ENCODE measurements at regions not wholly inside any gene's neighbourhood (a gene's known extent, or its start where the extent isn't known, plus 50 kb on each side); places are given as distances from the start of the nearest gene placed in this dataset.

DNA sequence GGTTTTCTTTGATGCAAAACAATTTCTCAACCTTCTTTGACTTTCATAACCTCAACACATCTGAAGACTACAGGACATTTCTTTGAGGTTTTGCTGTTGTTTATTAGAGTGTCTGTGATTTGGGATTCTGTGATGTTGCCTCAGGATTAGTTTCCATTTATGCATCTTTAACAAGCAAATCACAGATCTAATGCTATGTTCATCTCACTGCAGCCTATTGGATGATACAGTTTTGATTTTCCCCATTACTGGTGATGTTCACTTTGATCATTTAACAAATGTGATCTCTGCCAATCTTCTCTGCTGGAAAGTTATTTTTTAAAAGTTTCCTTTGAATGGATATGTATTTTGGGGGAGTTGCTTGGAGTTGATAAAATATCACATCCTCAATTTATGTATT is 624.9 kb upstream of the HS3ST1 start:
- no peak overlapping the region for H3K4me3 ChIP-seq (ENCODE audit: low read length)
- H3K27ac ChIP-seq (ENCODE audit: low read length), result no peak overlapping the region
- no peaks in the 10 kb centered on the region for H4K20me1 ChIP-seq (ENCODE audit: low read length)
- H3F3A ChIP-seq (ENCODE audit: low read length, unreplicated experiment), result no peaks in the 10 kb centered on the region
- DNase-seq (no peak), ATAC-seq (no peak)
- no peak overlapping the region for H3K9ac ChIP-seq (ENCODE audit: low read length)
- BruUV-seq (replicated peaks), result no TSS peak
- H3K27me3 ChIP-seq (ENCODE audit: low read length), result no peaks in the 10 kb centered on the region
- POLR2A ChIA-PET (ENCODE audit: unreplicated experiment), result interaction anchor here (0.6 kb wide), 1 partner anchor 10 kb away, joined by 3 read pairs; no protein-coding TSS in a partner anchor
- H3K4me1 ChIP-seq (ENCODE audit: insufficient read depth, low read length), result no peaks in the 10 kb centered on the region
- CTCF ChIA-PET, result no interaction called here
- no peaks in the 10 kb centered on the region for H3K36me3 ChIP-seq (ENCODE audit: low read depth, low read length)
- TF ChIP-seq CTCF (conservative IDR thresholded peaks at IDR 0.05; ENCODE audit: low read depth, low read length), result no peak
- no peak overlapping the region for H2AFZ ChIP-seq (ENCODE audit: low read length)
- H3K9me2 ChIP-seq (replicated peaks; ENCODE audit: low read length), result no peaks in the 10 kb centered on the region
- intact Hi-C loops (cut with micrococcal nuclease), result no loop called here
- H3K79me2 ChIP-seq (ENCODE audit: low read length), result no peaks in the 10 kb centered on the region
- H3K9me3 ChIP-seq (ENCODE audit: low read length), result no peaks in the 10 kb centered on the region
- H3K4me2 ChIP-seq (ENCODE audit: low read length), result no peak overlapping the region

GRCh38 chr4:12050357-12050756 is 621.7 kb upstream of the HS3ST1 start:
- POLR2A ChIA-PET (ENCODE audit: unreplicated experiment), result no interaction called here
- no peaks in the 10 kb centered on the region for H4K20me1 ChIP-seq (ENCODE audit: low read length)

GRCh38 chr4:12042818-12043217 is 614.1 kb upstream of the HS3ST1 start:
- DNase-seq, result no peak
- no peaks in the 10 kb centered on the region for H3K79me2 ChIP-seq (ENCODE audit: low read length)
- no peak for ATAC-seq
- no peak overlapping the region for H3K4me3 ChIP-seq (ENCODE audit: low read length)
- no peak overlapping the region for H3K27ac ChIP-seq (ENCODE audit: low read length)
- H2AFZ ChIP-seq (ENCODE audit: low read length), result no peak overlapping the region
- H4K20me1 ChIP-seq (ENCODE audit: low read length), result no peaks in the 10 kb centered on the region
- BruUV-seq (replicated peaks), result no TSS peak
- H3K4me1 ChIP-seq (ENCODE audit: insufficient read depth, low read length), result no peaks in the 10 kb centered on the region
- H3K9me2 ChIP-seq (replicated peaks; ENCODE audit: low read length), result no peaks in the 10 kb centered on the region
- CTCF ChIA-PET, result no interaction called here
- H3F3A ChIP-seq (ENCODE audit: low read length, unreplicated experiment), result no peaks in the 10 kb centered on the region
- H3K4me2 ChIP-seq (ENCODE audit: low read length), result no peak overlapping the region
- no peaks in the 10 kb centered on the region for H3K36me3 ChIP-seq (ENCODE audit: low read depth, low read length)
- H3K27me3 ChIP-seq (ENCODE audit: low read length), result no peaks in the 10 kb centered on the region
- H3K9ac ChIP-seq (ENCODE audit: low read length), result no peak overlapping the region
- POLR2A ChIA-PET (ENCODE audit: unreplicated experiment), result interaction anchor here (0.6 kb wide), 1 partner anchor 11 kb away, joined by 3 read pairs; no protein-coding TSS in a partner anchor
- intact Hi-C loops (cut with micrococcal nuclease), result no loop called here
- no peaks in the 10 kb centered on the region for H3K9me3 ChIP-seq (ENCODE audit: low read length)
- TF ChIP-seq EZH2 (IDR thresholded peaks at IDR 0.05; ENCODE audit: low read length, unreplicated experiment), result no peak
- TF ChIP-seq EZH2phosphoT487 (IDR thresholded peaks at IDR 0.05; ENCODE audit: borderline replicate concordance, low read length), result no peak
- no peak for TF ChIP-seq CTCF (conservative IDR thresholded peaks at IDR 0.05; ENCODE audit: low read depth, low read length)

More at GRCh38 chr4:12050357-12050756, 621.7 kb upstream of the HS3ST1 start:
- H3K27ac ChIP-seq (ENCODE audit: low read length), result no peak overlapping the region
- intact Hi-C loops (cut with micrococcal nuclease), result no loop called here
- no peaks in the 10 kb centered on the region for H3K79me2 ChIP-seq (ENCODE audit: low read length)
- no peak for TF ChIP-seq CTCF (conservative IDR thresholded peaks at IDR 0.05; ENCODE audit: low read depth, low read length)
- no peak for TF ChIP-seq EZH2 (IDR thresholded peaks at IDR 0.05; ENCODE audit: low read length, unreplicated experiment)
- no peak for TF ChIP-seq EZH2phosphoT487 (IDR thresholded peaks at IDR 0.05; ENCODE audit: borderline replicate concordance, low read length)
- no peaks in the 10 kb centered on the region for H3K36me3 ChIP-seq (ENCODE audit: low read depth, low read length)
- H3K4me2 ChIP-seq (ENCODE audit: low read length), result no peak overlapping the region
- DNase-seq, result no peak
- H3K4me3 ChIP-seq (ENCODE audit: low read length), result no peak overlapping the region
- H3F3A ChIP-seq (ENCODE audit: low read length, unreplicated experiment), result no peaks in the 10 kb centered on the region
- BruUV-seq (replicated peaks), result no TSS peak
- no peak overlapping the region for H3K9ac ChIP-seq (ENCODE audit: low read length)
- no peak overlapping the region for H2AFZ ChIP-seq (ENCODE audit: low read length)
- H3K4me1 ChIP-seq (ENCODE audit: insufficient read depth, low read length), result no peaks in the 10 kb centered on the region
- no peaks in the 10 kb centered on the region for H3K27me3 ChIP-seq (ENCODE audit: low read length)
- no peaks in the 10 kb centered on the region for H3K9me3 ChIP-seq (ENCODE audit: low read length)
- no peaks in the 10 kb centered on the region for H3K9me2 ChIP-seq (replicated peaks; ENCODE audit: low read length)
- CTCF ChIA-PET, result no interaction called here
- ATAC-seq, result no peak

Measured in PC-3 (cell line).